Uterus (tissue), 3 donors: ENCODE measurements at regions not wholly inside any gene's neighbourhood (a gene's known extent, or its start where the extent isn't known, plus 50 kb on each side); places are given as distances from the start of the nearest gene placed in this dataset.

Experiments
- DNase-seq, 2 donors: peaks; one replicate each; pipeline ENCODE4 v3.0.0-alpha.2; 2019 to 2020
- H3K27ac ChIP-seq, 2 donors: fragments of 200-600 bp; sonication (generic); 1 replicate in 1 of 2; 2 replicates in 1 of 2; pipeline ENCODE4 v1.5.1; 2016 to 2018
- H3K27me3 ChIP-seq, 2 donors: fragments of 200-600 bp; sonication (generic); one replicate each; pipeline ENCODE4 v1.5.1; 2018 to 2019; ENCODE audit warnings: control low read depth in 1 of 2
- H3K36me3 ChIP-seq, 2 donors: fragments of 200-600 bp; sonication (generic); one replicate each; pipeline ENCODE4 v1.5.1; 2019; ENCODE audit warnings: control low read depth in 1 of 2
- H3K4me1 ChIP-seq, 2 donors: fragments of 200-600 bp; sonication (generic); one replicate each; pipeline ENCODE4 v1.5.1; 2018 to 2019; ENCODE audit warnings: control low read depth in 1 of 2
- H3K4me3 ChIP-seq, 2 donors: fragments of 200-600 bp; sonication (generic); 1 replicate in 1 of 2; 2 replicates in 1 of 2; pipeline ENCODE4 v1.5.1; 2018 to 2019; ENCODE audit warnings: mild to moderate bottlenecking in 1 of 2
- H3K9me3 ChIP-seq, 2 donors: fragments of 200-600 bp; sonication (generic); one replicate each; pipeline ENCODE4 v1.5.1; 2019; ENCODE audit warnings: control low read depth in 1 of 2
- POLR2A ChIP-seq, 2 donors: fragments of 450-650 bp; IDR thresholded peaks; one replicate each; pipeline ENCODE4 v1.6.1; 2016; ENCODE audit warnings: antibody characterized with exemption in 2 of 2, mild to moderate bottlenecking in 1 of 2, moderate library complexity in 1 of 2
- intact Hi-C: fragments of 100-400 bp; cut with DNase I; formaldehyde crosslinking; loops from one replicate; pipeline ENCODE4 v1.15.1; 2023; ENCODE audit warnings: low total_unique reads
- TF ChIP-seq, protein P1 (sequence below), 4 experiments: fragments of 200-600 bp in 2 of 4; fragments of 450-650 bp in 2 of 4; sonication (generic) in 2 of 4; IDR thresholded peaks; one replicate each; pipeline ENCODE4 v1.5.1; 2016 to 2019; ENCODE audit warnings: antibody characterized with exemption in 4 of 4, mild to moderate bottlenecking in 2 of 4, moderate library complexity in 1 of 4
- donor health status: DM: yes; HTN: yes; CAD: no.

GRCh38 chr9:126233175-126233574 is 93.5 kb upstream of the MVB12B start:
- H3K4me1 ChIP-seq = no peaks in the 10 kb centered on the region
- no peak for TF ChIP-seq POLR2A (IDR thresholded peaks at IDR 0.05)
- TF ChIP-seq, protein P1, sequence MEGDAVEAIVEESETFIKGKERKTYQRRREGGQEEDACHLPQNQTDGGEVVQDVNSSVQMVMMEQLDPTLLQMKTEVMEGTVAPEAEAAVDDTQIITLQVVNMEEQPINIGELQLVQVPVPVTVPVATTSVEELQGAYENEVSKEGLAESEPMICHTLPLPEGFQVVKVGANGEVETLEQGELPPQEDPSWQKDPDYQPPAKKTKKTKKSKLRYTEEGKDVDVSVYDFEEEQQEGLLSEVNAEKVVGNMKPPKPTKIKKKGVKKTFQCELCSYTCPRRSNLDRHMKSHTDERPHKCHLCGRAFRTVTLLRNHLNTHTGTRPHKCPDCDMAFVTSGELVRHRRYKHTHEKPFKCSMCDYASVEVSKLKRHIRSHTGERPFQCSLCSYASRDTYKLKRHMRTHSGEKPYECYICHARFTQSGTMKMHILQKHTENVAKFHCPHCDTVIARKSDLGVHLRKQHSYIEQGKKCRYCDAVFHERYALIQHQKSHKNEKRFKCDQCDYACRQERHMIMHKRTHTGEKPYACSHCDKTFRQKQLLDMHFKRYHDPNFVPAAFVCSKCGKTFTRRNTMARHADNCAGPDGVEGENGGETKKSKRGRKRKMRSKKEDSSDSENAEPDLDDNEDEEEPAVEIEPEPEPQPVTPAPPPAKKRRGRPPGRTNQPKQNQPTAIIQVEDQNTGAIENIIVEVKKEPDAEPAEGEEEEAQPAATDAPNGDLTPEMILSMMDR (IDR thresholded peaks at IDR 0.05) = no peak
- DNase-seq = no peak
- H3K27ac ChIP-seq = no peak overlapping the region
- no peaks in the 10 kb centered on the region for H3K27me3 ChIP-seq
- H3K36me3 ChIP-seq = no peaks in the 10 kb centered on the region
- intact Hi-C loops = no loop called here
- no peak overlapping the region for H3K4me3 ChIP-seq
- H3K9me3 ChIP-seq = no peaks in the 10 kb centered on the region

DNA sequence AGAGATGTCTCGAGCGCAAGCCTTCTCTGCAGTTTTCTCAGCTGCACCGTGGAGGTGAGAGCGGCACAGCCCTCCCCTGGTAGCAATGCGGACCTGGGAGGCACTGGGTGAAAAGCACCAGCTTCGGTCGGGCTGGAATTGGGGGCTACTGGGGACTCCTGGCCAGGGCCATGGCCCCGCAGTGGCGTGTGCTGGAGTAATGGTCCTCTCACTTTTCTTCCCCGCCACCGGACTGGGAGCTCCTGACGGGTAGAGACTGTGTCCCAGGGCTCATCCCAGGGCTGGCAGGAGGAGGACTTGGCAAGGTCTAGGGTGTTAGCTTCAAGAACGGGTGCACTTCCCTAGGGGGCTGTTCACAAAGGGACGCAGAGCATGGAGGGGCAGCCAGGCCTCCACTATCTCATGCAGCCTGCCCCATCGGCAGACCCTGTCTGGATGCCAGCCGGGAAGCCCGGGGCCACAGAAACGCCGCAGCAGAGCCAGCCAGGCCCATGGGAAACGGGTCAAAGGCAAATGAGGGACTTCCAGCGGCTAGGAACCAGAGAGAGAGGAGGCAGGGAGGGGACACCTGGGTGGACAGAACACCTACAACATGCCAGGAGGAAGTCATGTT is 92.6 kb upstream of the MVB12B start:
- Histone ChIP-seq H3K36me3 (no peaks in the 10 kb centered on the region), H3K27me3 (no peaks in the 10 kb centered on the region), H3K4me1 (no peaks in the 10 kb centered on the region), H3K4me3 (no peak overlapping the region), H3K9me3 (no peaks in the 10 kb centered on the region), H3K27ac (no peak overlapping the region)
- intact Hi-C loops = no loop called here
- no peak for DNase-seq
- TF ChIP-seq, protein P1 (IDR thresholded peaks at IDR 0.05) = no peak
- TF ChIP-seq POLR2A (IDR thresholded peaks at IDR 0.05) = no peak

- H3K9me3 ChIP-seq = no peaks in the 10 kb centered on the region
- DNase-seq = no peak
- H3K4me3 ChIP-seq = no peak overlapping the region
- H3K36me3 ChIP-seq = no peaks in the 10 kb centered on the region
- TF ChIP-seq, protein P1 (IDR thresholded peaks at IDR 0.05) = no peak
- TF ChIP-seq POLR2A (IDR thresholded peaks at IDR 0.05) = no peak
- no peaks in the 10 kb centered on the region for H3K4me1 ChIP-seq
- no peaks in the 10 kb centered on the region for H3K27me3 ChIP-seq
- H3K27ac ChIP-seq = no peak overlapping the region
- intact Hi-C loops = no loop called here
Observed at GRCh38 chr9:126234681-126235335, 91.8 kb upstream of the MVB12B start.

GRCh38 chr9:126235336-126236243 is 91.0 kb upstream of the MVB12B start:
- Histone ChIP-seq H3K27ac (no peak overlapping the region), H3K9me3 (no peaks in the 10 kb centered on the region), H3K4me1 (no peaks in the 10 kb centered on the region), H3K4me3 (no peak overlapping the region), H3K36me3 (no peaks in the 10 kb centered on the region), H3K27me3 (no peaks in the 10 kb centered on the region)
- TF ChIP-seq, protein P1 (IDR thresholded peaks at IDR 0.05) = no peak
- DNase-seq = no peak
- intact Hi-C loops = no loop called here

DNA sequence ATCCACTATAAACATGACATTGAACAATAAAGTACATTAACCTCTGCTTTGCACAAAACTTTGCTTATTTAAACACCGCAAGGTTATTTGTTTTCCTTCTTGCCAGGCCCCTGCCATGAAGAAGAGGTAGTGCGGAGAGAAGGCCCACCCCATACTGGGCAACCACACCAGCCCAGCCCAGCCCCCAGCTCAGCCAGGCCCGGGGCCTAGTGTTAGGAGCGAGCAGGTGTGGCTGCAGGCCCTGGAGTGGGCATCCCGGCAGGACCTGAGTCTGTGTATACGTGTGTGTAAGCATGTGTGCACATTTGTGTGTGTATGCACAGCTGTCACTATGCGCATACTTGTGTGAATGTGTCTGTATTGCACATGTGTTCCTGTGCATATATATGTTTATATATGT is 90.4 kb upstream of the MVB12B start:
- Histone ChIP-seq H3K36me3 (no peaks in the 10 kb centered on the region), H3K4me1 (no peaks in the 10 kb centered on the region), H3K9me3 (no peaks in the 10 kb centered on the region), H3K4me3 (no peak overlapping the region), H3K27ac (no peak overlapping the region), H3K27me3 (no peaks in the 10 kb centered on the region)
- intact Hi-C loops = no loop called here
- DNase-seq = no peak
- TF ChIP-seq POLR2A (IDR thresholded peaks at IDR 0.05) = no peak
- TF ChIP-seq, protein P1 (IDR thresholded peaks at IDR 0.05) = no peak
